ENCODE measurements at regions not wholly inside any gene's neighbourhood (a gene's known extent, or its start where the extent isn't known, plus 50 kb on each side); places are given as distances from the start of the nearest gene placed in this dataset.
A peak's percentile ranks its signal among the peaks of the same experiment; 100 is the strongest.
"Not testable (repeated sequence)": the region's sequence is repeated elsewhere in the genome, so short reads cannot be mapped to it uniquely, and the experiment has no call there.

- H3K27me3 ChIP-seq (ENCODE audit: low read length); CTCF ChIA-PET; H3K36me3 ChIP-seq (ENCODE audit: low read depth, low read length); POLR2A ChIA-PET (ENCODE audit: unreplicated experiment); H4K20me1 ChIP-seq (ENCODE audit: low read length); H3F3A ChIP-seq (ENCODE audit: low read length, unreplicated experiment); H3K9me2 ChIP-seq (replicated peaks; ENCODE audit: low read length); H3K4me3 ChIP-seq (ENCODE audit: low read length); H3K9ac ChIP-seq (ENCODE audit: low read length); H2AFZ ChIP-seq (ENCODE audit: low read length); H3K4me1 ChIP-seq (ENCODE audit: insufficient read depth, low read length); H3K9me3 ChIP-seq (ENCODE audit: low read length); ATAC-seq; BruUV-seq (replicated peaks); H3K27ac ChIP-seq (ENCODE audit: low read length); H3K4me2 ChIP-seq (ENCODE audit: low read length); intact Hi-C loops (cut with micrococcal nuclease); H3K79me2 ChIP-seq (ENCODE audit: low read length): not testable (repeated sequence)
- DNase-seq: peak; percentile 0
Observed at GRCh38 chr2:87582579-87582978, 165.3 kb upstream of the PLGLB2 start.

GRCh38 chr2:87583370-87583769, 164.5 kb upstream of the PLGLB2 start:
- H3K4me3 ChIP-seq (ENCODE audit: low read length); H3F3A ChIP-seq (ENCODE audit: low read length, unreplicated experiment); POLR2A ChIA-PET (ENCODE audit: unreplicated experiment); H3K9ac ChIP-seq (ENCODE audit: low read length); ATAC-seq; H3K36me3 ChIP-seq (ENCODE audit: low read depth, low read length); H3K79me2 ChIP-seq (ENCODE audit: low read length); CTCF ChIA-PET; H4K20me1 ChIP-seq (ENCODE audit: low read length); H3K9me3 ChIP-seq (ENCODE audit: low read length); intact Hi-C loops (cut with micrococcal nuclease); H3K9me2 ChIP-seq (replicated peaks; ENCODE audit: low read length); BruUV-seq (replicated peaks); H3K27me3 ChIP-seq (ENCODE audit: low read length); H3K27ac ChIP-seq (ENCODE audit: low read length); H3K4me2 ChIP-seq (ENCODE audit: low read length); H3K4me1 ChIP-seq (ENCODE audit: insufficient read depth, low read length); H2AFZ ChIP-seq (ENCODE audit: low read length): not testable (repeated sequence)
- DNase-seq: peak; percentile 0

- H3K79me2 ChIP-seq (ENCODE audit: low read length); H4K20me1 ChIP-seq (ENCODE audit: low read length); POLR2A ChIA-PET (ENCODE audit: unreplicated experiment); H3K27me3 ChIP-seq (ENCODE audit: low read length); H3K9me3 ChIP-seq (ENCODE audit: low read length); DNase-seq; ATAC-seq; H3F3A ChIP-seq (ENCODE audit: low read length, unreplicated experiment); H3K4me2 ChIP-seq (ENCODE audit: low read length); CTCF ChIA-PET; H3K36me3 ChIP-seq (ENCODE audit: low read depth, low read length); H3K4me1 ChIP-seq (ENCODE audit: insufficient read depth, low read length); H2AFZ ChIP-seq (ENCODE audit: low read length); H3K27ac ChIP-seq (ENCODE audit: low read length); BruUV-seq (replicated peaks); H3K4me3 ChIP-seq (ENCODE audit: low read length); H3K9me2 ChIP-seq (replicated peaks; ENCODE audit: low read length); H3K9ac ChIP-seq (ENCODE audit: low read length); intact Hi-C loops (cut with micrococcal nuclease): not testable (repeated sequence)
Observed at GRCh38 chr2:87583803-87584202, 164.1 kb upstream of the PLGLB2 start.

- H3K4me2 ChIP-seq (ENCODE audit: low read length); CTCF ChIA-PET; H3F3A ChIP-seq (ENCODE audit: low read length, unreplicated experiment); H3K27me3 ChIP-seq (ENCODE audit: low read length); POLR2A ChIA-PET (ENCODE audit: unreplicated experiment); H3K4me1 ChIP-seq (ENCODE audit: insufficient read depth, low read length); intact Hi-C loops (cut with micrococcal nuclease); BruUV-seq (replicated peaks); H3K9ac ChIP-seq (ENCODE audit: low read length); H3K79me2 ChIP-seq (ENCODE audit: low read length); H3K9me2 ChIP-seq (replicated peaks; ENCODE audit: low read length); H3K27ac ChIP-seq (ENCODE audit: low read length); H3K36me3 ChIP-seq (ENCODE audit: low read depth, low read length); H3K9me3 ChIP-seq (ENCODE audit: low read length); H2AFZ ChIP-seq (ENCODE audit: low read length); H4K20me1 ChIP-seq (ENCODE audit: low read length); H3K4me3 ChIP-seq (ENCODE audit: low read length); ATAC-seq: not testable (repeated sequence)
- DNase-seq: peak; percentile 1
Observed at GRCh38 chr2:87584268-87584906, 163.5 kb upstream of the PLGLB2 start.

- H3K4me2 ChIP-seq (ENCODE audit: low read length); H3K27me3 ChIP-seq (ENCODE audit: low read length); intact Hi-C loops (cut with micrococcal nuclease); H2AFZ ChIP-seq (ENCODE audit: low read length); H3K9me2 ChIP-seq (replicated peaks; ENCODE audit: low read length); BruUV-seq (replicated peaks); H3K9ac ChIP-seq (ENCODE audit: low read length); ATAC-seq; CTCF ChIA-PET; H3K36me3 ChIP-seq (ENCODE audit: low read depth, low read length); H3K4me1 ChIP-seq (ENCODE audit: insufficient read depth, low read length); POLR2A ChIA-PET (ENCODE audit: unreplicated experiment); H3K27ac ChIP-seq (ENCODE audit: low read length); DNase-seq; H4K20me1 ChIP-seq (ENCODE audit: low read length); H3K4me3 ChIP-seq (ENCODE audit: low read length); H3F3A ChIP-seq (ENCODE audit: low read length, unreplicated experiment); H3K9me3 ChIP-seq (ENCODE audit: low read length); H3K79me2 ChIP-seq (ENCODE audit: low read length): not testable (repeated sequence)
Observed at GRCh38 chr2:87587934-87588333, 160.0 kb upstream of the PLGLB2 start.

- H3K9ac ChIP-seq (ENCODE audit: low read length); intact Hi-C loops (cut with micrococcal nuclease); POLR2A ChIA-PET (ENCODE audit: unreplicated experiment); H2AFZ ChIP-seq (ENCODE audit: low read length); H3K4me3 ChIP-seq (ENCODE audit: low read length); H3K4me2 ChIP-seq (ENCODE audit: low read length); H3K4me1 ChIP-seq (ENCODE audit: insufficient read depth, low read length); CTCF ChIA-PET; ATAC-seq; H3F3A ChIP-seq (ENCODE audit: low read length, unreplicated experiment); H3K27me3 ChIP-seq (ENCODE audit: low read length); H3K27ac ChIP-seq (ENCODE audit: low read length); H4K20me1 ChIP-seq (ENCODE audit: low read length); H3K36me3 ChIP-seq (ENCODE audit: low read depth, low read length); BruUV-seq (replicated peaks); H3K9me2 ChIP-seq (replicated peaks; ENCODE audit: low read length); H3K79me2 ChIP-seq (ENCODE audit: low read length); H3K9me3 ChIP-seq (ENCODE audit: low read length): not testable (repeated sequence)
- peak; percentile 0 for DNase-seq
Observed at GRCh38 chr2:87592974-87593373, 154.9 kb upstream of the PLGLB2 start.

GRCh38 chr2:87593784-87594610, 153.9 kb upstream of the PLGLB2 start:
- H3F3A ChIP-seq (ENCODE audit: low read length, unreplicated experiment); H3K9ac ChIP-seq (ENCODE audit: low read length); H3K27me3 ChIP-seq (ENCODE audit: low read length); BruUV-seq (replicated peaks); H3K4me3 ChIP-seq (ENCODE audit: low read length); H3K27ac ChIP-seq (ENCODE audit: low read length); CTCF ChIA-PET; H3K36me3 ChIP-seq (ENCODE audit: low read depth, low read length); H3K9me2 ChIP-seq (replicated peaks; ENCODE audit: low read length); H3K4me1 ChIP-seq (ENCODE audit: insufficient read depth, low read length); H4K20me1 ChIP-seq (ENCODE audit: low read length); POLR2A ChIA-PET (ENCODE audit: unreplicated experiment); H3K9me3 ChIP-seq (ENCODE audit: low read length); H3K79me2 ChIP-seq (ENCODE audit: low read length); intact Hi-C loops (cut with micrococcal nuclease); H2AFZ ChIP-seq (ENCODE audit: low read length); H3K4me2 ChIP-seq (ENCODE audit: low read length): not testable (repeated sequence)
- DNase-seq: peak; percentile 1
- peak; percentile 81 for ATAC-seq

Measured in PC-3 (cell line).